ENCODE measurements at regions not wholly inside any gene's neighbourhood (a gene's known extent, or its start where the extent isn't known, plus 50 kb on each side); places are given as distances from the start of the nearest gene placed in this dataset.

- H3K4me1 ChIP-seq: no peaks in the 10 kb centered on the region
- no peak overlapping the region for H3K4me3 ChIP-seq
- H3K9me3 ChIP-seq: no peaks in the 10 kb centered on the region
- 49 to 53% methylated on average over 4 of the region's 4 CpGs for WGBS, 2 donors
- H3K27ac ChIP-seq: no peak overlapping the region
- TF ChIP-seq CTCF (IDR thresholded peaks at IDR 0.05) (no peak), EP300 (IDR thresholded peaks at IDR 0.05) (no peak), POLR2A (IDR thresholded peaks at IDR 0.05) (no peak)
- no peaks in the 10 kb centered on the region for H3K27me3 ChIP-seq
- DNase-seq (ENCODE audit: low spot score in 2 of 2): no peak
- no peaks in the 10 kb centered on the region for H3K36me3 ChIP-seq
Measured at GRCh38 chr10:111475720-111476119, 398.9 kb downstream of the ADRA2A start.

GRCh38 chr10:111478651-111479050, 401.8 kb downstream of the ADRA2A start:
- Histone ChIP-seq H3K36me3 (no peaks in the 10 kb centered on the region), H3K4me1 (no peaks in the 10 kb centered on the region), H3K9me3 (no peaks in the 10 kb centered on the region), H3K27me3 (no peaks in the 10 kb centered on the region), H3K4me3 (no peak overlapping the region), H3K27ac (no peak overlapping the region)
- no peak for DNase-seq (ENCODE audit: low spot score in 2 of 2)
- TF ChIP-seq POLR2A (IDR thresholded peaks at IDR 0.05): no peak
- no peak for TF ChIP-seq CTCF (IDR thresholded peaks at IDR 0.05)
- no peak for TF ChIP-seq EP300 (IDR thresholded peaks at IDR 0.05)
- 59 to 80% methylated on average over 3 of the region's 3 CpGs for WGBS, 2 donors

GRCh38 chr10:111479966-111480365, 403.1 kb downstream of the ADRA2A start:
- TF ChIP-seq POLR2A (IDR thresholded peaks at IDR 0.05): no peak
- TF ChIP-seq EP300 (IDR thresholded peaks at IDR 0.05): no peak
- no peak for TF ChIP-seq CTCF (IDR thresholded peaks at IDR 0.05)
- no peaks in the 10 kb centered on the region for H3K36me3 ChIP-seq
- 80 to 84% methylated on average over 2 of the region's 2 CpGs for WGBS, 2 donors
- H3K27me3 ChIP-seq: no peaks in the 10 kb centered on the region
- no peaks in the 10 kb centered on the region for H3K4me1 ChIP-seq
- no peaks in the 10 kb centered on the region for H3K9me3 ChIP-seq
- H3K27ac ChIP-seq: no peak overlapping the region
- no peak overlapping the region for H3K4me3 ChIP-seq
- DNase-seq (ENCODE audit: low spot score in 2 of 2): no peak

GRCh38 chr10:111481261-111481826, 404.5 kb downstream of the ADRA2A start:
- TF ChIP-seq CTCF (IDR thresholded peaks at IDR 0.05) (no peak), POLR2A (IDR thresholded peaks at IDR 0.05) (no peak), EP300 (IDR thresholded peaks at IDR 0.05) (no peak)
- Histone ChIP-seq H3K4me3 (no peak overlapping the region), H3K4me1 (no peaks in the 10 kb centered on the region), H3K9me3 (no peaks in the 10 kb centered on the region), H3K27me3 (no peaks in the 10 kb centered on the region), H3K36me3 (no peaks in the 10 kb centered on the region), H3K27ac (no peak overlapping the region)
- WGBS, 2 donors: 69 to 79% methylated on average over 5 of the region's 5 CpGs
- no peak for DNase-seq (ENCODE audit: low spot score in 2 of 2)

GRCh38 chr10:111481866-111482265, 405.0 kb downstream of the ADRA2A start:
- Histone ChIP-seq H3K4me1 (no peaks in the 10 kb centered on the region), H3K36me3 (no peaks in the 10 kb centered on the region), H3K9me3 (no peaks in the 10 kb centered on the region), H3K27me3 (no peaks in the 10 kb centered on the region), H3K4me3 (no peak overlapping the region), H3K27ac (no peak overlapping the region)
- no peak for DNase-seq (ENCODE audit: low spot score in 2 of 2)
- TF ChIP-seq CTCF (IDR thresholded peaks at IDR 0.05) (no peak), EP300 (IDR thresholded peaks at IDR 0.05) (no peak), POLR2A (IDR thresholded peaks at IDR 0.05) (no peak)
- 65 to 91% methylated on average over 2 of the region's 2 CpGs for WGBS, 2 donors
